Panc1 (cell line): ENCODE measurements at regions not wholly inside any gene's neighbourhood (a gene's known extent, or its start where the extent isn't known, plus 50 kb on each side); places are given as distances from the start of the nearest gene placed in this dataset.

ENCODE experiments used
- ATAC-seq: fragments of 200-7000 bp; cut with Tn5 transposase; 2 replicates; pipeline ENCODE4 v1.9.1; 2020; ENCODE audit warnings: mild to moderate bottlenecking, moderate library complexity
- BruUV-seq: library from RNA; stranded (reverse); fragments of 400-500 nt; replicated peaks from 2 replicates; lab custom pipeline; 2021; lab: Mats Ljungman, UMichigan
- CTCF ChIA-PET: fragments of 300-600 bp; sonication (Branson Sonifier 250); formaldehyde crosslinking; loops from one replicate; lab custom pipeline; 2022; ENCODE audit warnings: antibody characterized with exemption; lab: Charles Lee
- POLR2A ChIA-PET: fragments of 300-600 bp; sonication (Branson Sonifier 250); formaldehyde crosslinking; loops from one replicate; lab custom pipeline; 2022; ENCODE audit warnings: antibody characterized with exemption; lab: Charles Lee
- DNase-seq: peaks from one replicate; pipeline ENCODE4 v3.0.0-alpha.2; 2010; ENCODE audit warnings: low read depth, low spot score
- H3K27ac ChIP-seq: 2 replicates; pipeline ENCODE4 v1.5.1; 2011; ENCODE audit warnings: mild to moderate bottlenecking, low read length, inconsistent platforms
- H3K27me3 ChIP-seq: fragments of 200-500 bp; sonication (Bioruptor generic); 2 replicates; pipeline ENCODE4 v1.6.0; 2014; ENCODE audit warnings: low read length, inconsistent platforms; ENCODE audit not compliant: control insufficient read depth, insufficient read depth
- H3K36me3 ChIP-seq: fragments of 200-500 bp; sonication (Bioruptor generic); 2 replicates; pipeline ENCODE4 v1.5.1; 2014; ENCODE audit warnings: inconsistent platforms, mild to moderate bottlenecking, low read length, moderate library complexity; ENCODE audit not compliant: control insufficient read depth, insufficient read depth
- H3K4me1 ChIP-seq: 2 replicates; pipeline ENCODE4 v1.5.1; 2011; ENCODE audit warnings: inconsistent platforms, mild to moderate bottlenecking, low read length, moderate library complexity; ENCODE audit not compliant: control insufficient read depth, insufficient read depth
- H3K4me3 ChIP-seq, 2 experiments: 2 replicates each; pipeline ENCODE4 v1.5.1; 2011 to 2012; ENCODE audit warnings: low read depth in 2 of 2, low read length in 2 of 2, mild to moderate bottlenecking in 2 of 2, inconsistent platforms in 1 of 2, moderate library complexity in 1 of 2
- H3K9me3 ChIP-seq: fragments of 200-500 bp; sonication (Bioruptor generic); 2 replicates; pipeline ENCODE4 v1.5.1; 2014; ENCODE audit warnings: low read depth, mild to moderate bottlenecking, inconsistent platforms, low read length, moderate library complexity; ENCODE audit not compliant: control insufficient read depth, insufficient read depth
- CTCF ChIP-seq: fragments of 450-650 bp; IDR thresholded peaks from 2 replicates; pipeline ENCODE4 v1.5.1; 2017; ENCODE audit warnings: mild to moderate bottlenecking
- POLR2AphosphoS5 ChIP-seq: IDR thresholded peaks from 2 replicates; pipeline ENCODE4 v1.6.1; 2012; ENCODE audit warnings: mild to moderate bottlenecking, low read depth, low read length, moderate library complexity
- REST ChIP-seq, 2 experiments: IDR thresholded peaks; 2 replicates each; pipeline ENCODE4 v1.6.1; 2011 to 2012; ENCODE audit warnings: low read depth in 2 of 2, control low read depth in 1 of 2, low read length in 1 of 2, mild to moderate bottlenecking in 1 of 2, moderate library complexity in 1 of 2; ENCODE audit not compliant: insufficient read depth in 1 of 2
- SIN3A ChIP-seq: IDR thresholded peaks from 2 replicates; pipeline ENCODE4 v1.6.1; 2012; ENCODE audit warnings: low read depth, mild to moderate bottlenecking, low read length, moderate library complexity, borderline replicate concordance; ENCODE audit not compliant: insufficient read depth
- TCF7L2 ChIP-seq: IDR thresholded peaks from 2 replicates; pipeline ENCODE4 v1.6.1; 2011; ENCODE audit warnings: mild to moderate bottlenecking, low read depth, low read length, inconsistent platforms
- in situ Hi-C: cut with HindIII; loops from 2 replicates; pipeline ENCODE4 v1.10.0; 2016; ENCODE audit warnings: low sequenced_read_pairs, low pct_unique_long_range_greater_than_20kb
- intact Hi-C: fragments of 100-400 bp; cut with micrococcal nuclease; formaldehyde crosslinking; loops from one replicate; pipeline ENCODE4 v1.10.0; 2022; ENCODE audit not compliant: unreplicated experiment

GRCh38 chr5:66516550-66516949 is 79.6 kb upstream of the MAST4 start:
- ATAC-seq = no peak
- Histone ChIP-seq H3K27ac (no peak overlapping the region), H3K9me3 (peaks cover 6% of the 10 kb centered on the region), H3K4me3 (no peak overlapping the region), H3K36me3 (no peaks in the 10 kb centered on the region), H3K27me3 (no peaks in the 10 kb centered on the region), H3K4me1 (no peaks in the 10 kb centered on the region)
- DNase-seq = no peak
- no TSS peak for BruUV-seq
- intact Hi-C loops (no loop called here), in situ Hi-C loops (no loop called here)
- ChIA-PET POLR2A (interaction anchor here (0.6 kb wide), 1 partner anchor 243 kb away, joined by 3 read pairs; no protein-coding TSS in a partner anchor), CTCF (no interaction called here)
- TF ChIP-seq CTCF = no peak

- Histone ChIP-seq H3K4me3 (no peak overlapping the region), H3K9me3 (peaks cover 7% of the 10 kb centered on the region), H3K27me3 (no peaks in the 10 kb centered on the region), H3K27ac (no peak overlapping the region), H3K4me1 (no peaks in the 10 kb centered on the region), H3K36me3 (no peaks in the 10 kb centered on the region)
- no TSS peak for BruUV-seq
- in situ Hi-C loops = no loop called here
- intact Hi-C loops = no loop called here
- POLR2A ChIA-PET = no interaction called here
- CTCF ChIA-PET = no interaction called here
- no peak for ATAC-seq
- no peak for DNase-seq
- no peak for TF ChIP-seq POLR2AphosphoS5
- TF ChIP-seq SIN3A = no peak
- no peak for TF ChIP-seq REST (IDR thresholded peaks at IDR 0.05; ENCODE audit: insufficient read depth in 1 of 2, low read depth in 2 of 2, low read length in 1 of 2)
- no peak for TF ChIP-seq TCF7L2
- no peak for TF ChIP-seq CTCF
Measured at GRCh38 chr5:66517351-66517750, 78.8 kb upstream of the MAST4 start.

GRCh38 chr5:66518052-66518451 is 78.1 kb upstream of the MAST4 start:
- H3K4me1 ChIP-seq = no peaks in the 10 kb centered on the region
- no peaks in the 10 kb centered on the region for H3K36me3 ChIP-seq
- no peaks in the 10 kb centered on the region for H3K27me3 ChIP-seq
- no peak for ATAC-seq
- DNase-seq = no peak
- H3K4me3 ChIP-seq = no peak overlapping the region
- ChIA-PET CTCF (no interaction called here), POLR2A (no interaction called here)
- BruUV-seq = no TSS peak
- in situ Hi-C loops = no loop called here
- peaks cover 7% of the 10 kb centered on the region for H3K9me3 ChIP-seq
- no peak overlapping the region for H3K27ac ChIP-seq
- intact Hi-C loops = no loop called here
- TF ChIP-seq SIN3A = no peak
- no peak for TF ChIP-seq TCF7L2
- TF ChIP-seq REST (IDR thresholded peaks at IDR 0.05; ENCODE audit: insufficient read depth in 1 of 2, low read depth in 2 of 2, low read length in 1 of 2) = no peak
